KG1 (cell line): ENCODE measurements at regions not wholly inside any gene's neighbourhood (a gene's known extent, or its start where the extent isn't known, plus 50 kb on each side); places are given as distances from the start of the nearest gene placed in this dataset.

Source experiments
- DNase-seq: peaks from one replicate; lab custom pipeline; 2025; lab: John Stamatoyannopoulos, UW

DNA sequence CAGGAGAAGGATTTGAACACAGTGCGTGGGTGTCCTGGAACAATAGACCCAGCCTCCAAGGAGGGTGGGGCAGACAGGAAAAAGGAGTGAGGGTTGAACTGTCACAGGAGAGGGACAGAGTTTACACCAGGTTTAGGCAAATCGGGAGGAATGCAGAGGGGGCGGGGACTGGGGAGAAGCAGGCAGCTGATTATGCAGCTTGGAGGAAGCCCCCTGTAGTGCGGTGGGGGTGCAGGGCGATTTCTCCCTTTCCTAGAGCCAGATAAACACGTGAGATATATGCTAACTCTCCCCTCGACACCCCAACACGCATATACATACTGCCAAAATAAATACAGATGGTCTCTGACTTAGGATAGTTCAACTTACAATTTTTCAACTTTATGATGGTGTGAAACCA is 108.6 kb upstream of the PRR20G start:
- DNase-seq = no peak

DNA sequence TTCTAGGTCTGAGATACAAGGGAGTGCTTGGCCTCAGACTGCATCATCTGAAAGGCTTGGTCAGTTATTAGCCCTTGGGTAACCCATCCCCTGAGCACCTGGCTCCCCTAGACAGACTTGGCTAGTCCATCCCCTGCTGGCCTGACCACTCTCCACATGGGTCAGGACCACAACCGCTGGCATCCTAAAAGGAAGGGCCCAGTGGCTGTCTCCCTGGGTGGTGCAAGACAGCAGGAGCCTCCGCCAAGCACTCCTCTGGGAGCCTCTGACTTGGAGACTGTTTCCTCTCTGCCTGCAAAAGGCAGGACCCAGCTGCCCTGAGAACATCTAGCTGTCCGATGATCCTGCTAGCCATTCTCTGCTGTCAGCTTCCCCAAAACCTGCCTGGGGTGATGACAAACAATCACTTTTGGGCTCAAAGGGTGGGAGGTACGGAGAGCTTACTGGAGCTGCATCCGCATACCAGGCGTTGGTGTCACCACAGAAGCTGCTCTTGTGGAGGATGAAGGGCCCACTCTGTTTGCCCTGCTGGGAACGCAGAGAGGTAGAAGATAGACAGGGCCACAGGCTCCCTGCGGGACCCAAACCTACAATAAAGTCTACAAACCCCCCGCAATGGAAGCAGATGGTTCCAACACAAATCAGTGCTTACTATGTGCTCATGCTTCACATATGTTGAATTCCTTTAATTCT is 108.0 kb upstream of the PRR20G start:
- no peak for DNase-seq

DNA sequence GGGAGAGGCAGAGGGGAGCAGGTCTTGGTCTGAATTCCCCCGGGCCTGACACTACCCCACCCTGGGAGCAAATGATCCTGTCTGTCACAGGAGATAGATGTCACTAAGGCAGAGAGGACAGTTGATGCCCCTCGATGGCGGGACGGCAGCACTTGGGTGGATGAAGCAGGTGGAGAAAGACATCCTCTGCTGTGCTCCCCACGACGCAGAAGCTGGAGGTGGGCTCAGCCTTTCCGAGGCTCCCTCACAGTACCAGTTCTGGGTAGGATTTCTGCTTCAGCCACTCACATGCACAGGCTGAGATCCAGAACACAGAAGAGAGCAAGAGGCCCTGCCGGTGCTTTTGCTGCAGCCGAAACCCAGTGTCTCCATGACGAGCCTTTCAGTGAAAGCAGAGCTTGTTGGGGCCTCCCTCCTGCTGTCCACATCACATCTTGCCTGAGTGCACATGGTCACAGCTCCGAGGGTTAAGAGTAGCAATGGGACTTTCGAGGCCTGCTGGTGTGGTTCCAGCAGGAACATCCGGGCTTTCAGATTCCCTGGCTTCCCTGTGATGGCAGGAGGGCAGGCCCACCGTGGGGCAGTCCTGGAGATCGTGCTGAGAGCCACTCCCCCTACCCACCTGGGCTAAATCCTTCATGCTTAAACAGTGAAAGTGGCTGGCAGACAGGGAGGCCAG is 107.3 kb upstream of the PRR20G start:
- no peak for DNase-seq

DNA sequence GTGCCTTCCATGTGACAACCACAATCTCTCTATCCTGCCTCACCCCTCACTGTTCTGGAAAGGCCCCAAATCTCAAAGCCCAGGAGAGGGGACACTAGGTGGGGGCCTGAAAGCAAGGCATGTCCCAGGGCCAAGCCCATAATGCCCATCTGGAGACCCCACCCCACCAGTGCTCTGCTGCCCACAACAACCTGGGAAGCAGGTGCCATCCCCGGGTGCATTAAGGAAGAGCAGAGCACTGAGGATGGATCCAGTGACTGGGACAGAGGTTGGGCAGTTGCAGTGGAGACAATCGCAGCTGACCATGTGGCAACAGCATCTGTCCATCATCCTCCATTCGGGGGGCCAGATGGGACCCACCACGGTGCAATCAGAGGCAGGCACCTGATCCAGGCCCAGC is 106.2 kb upstream of the PRR20G start:
- DNase-seq = no peak

DNA sequence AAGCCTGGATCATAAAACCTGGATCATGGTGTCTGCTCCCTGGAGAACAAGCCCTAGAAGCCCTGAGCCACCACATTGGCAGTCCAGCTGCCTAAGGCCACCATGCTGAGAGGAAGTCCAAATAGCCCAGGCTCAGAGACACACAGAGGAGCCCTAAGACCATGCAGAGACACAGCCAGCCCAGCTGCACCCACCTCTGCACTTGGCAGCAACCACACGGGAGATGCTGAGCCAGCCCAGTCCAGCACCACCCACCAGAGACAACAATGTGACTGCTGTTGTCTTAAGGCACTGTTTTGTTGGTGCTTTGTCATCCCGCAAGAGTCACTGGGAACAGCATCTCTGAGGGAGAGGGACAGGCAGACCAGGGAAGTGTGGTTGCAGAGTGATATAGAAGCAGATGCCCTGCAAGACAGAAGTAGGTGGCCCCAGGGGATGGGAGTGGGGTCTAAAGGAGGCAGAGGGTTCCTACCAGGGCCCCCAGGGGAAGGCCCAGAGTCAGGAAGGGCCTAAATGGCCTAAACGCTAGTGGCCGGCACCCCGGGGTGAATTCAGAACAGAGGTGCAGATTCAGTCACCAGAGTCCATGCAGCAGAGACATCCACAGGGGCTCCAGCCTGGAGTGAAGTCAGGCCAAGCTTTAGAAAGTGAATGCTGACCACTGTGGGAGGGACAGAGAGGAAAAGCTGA is 105.4 kb upstream of the PRR20G start:
- DNase-seq = no peak

DNA sequence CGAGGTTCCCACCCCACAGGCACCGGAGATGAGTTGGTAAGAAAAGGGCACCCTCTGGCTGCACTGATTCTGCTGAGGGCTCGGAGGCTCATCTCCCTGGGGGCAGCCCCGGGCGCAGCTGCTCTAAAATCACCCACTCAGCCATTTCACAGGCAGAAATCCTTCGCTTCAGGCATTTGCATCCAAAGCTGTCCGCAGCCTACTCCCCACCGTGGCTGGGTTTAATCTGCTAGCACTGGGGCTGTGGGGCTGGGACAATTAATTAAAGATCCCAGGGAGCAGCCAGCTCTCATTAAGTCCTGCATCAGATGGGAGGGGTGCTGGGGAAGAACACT is 104.3 kb upstream of the PRR20G start:
- no peak for DNase-seq

DNA sequence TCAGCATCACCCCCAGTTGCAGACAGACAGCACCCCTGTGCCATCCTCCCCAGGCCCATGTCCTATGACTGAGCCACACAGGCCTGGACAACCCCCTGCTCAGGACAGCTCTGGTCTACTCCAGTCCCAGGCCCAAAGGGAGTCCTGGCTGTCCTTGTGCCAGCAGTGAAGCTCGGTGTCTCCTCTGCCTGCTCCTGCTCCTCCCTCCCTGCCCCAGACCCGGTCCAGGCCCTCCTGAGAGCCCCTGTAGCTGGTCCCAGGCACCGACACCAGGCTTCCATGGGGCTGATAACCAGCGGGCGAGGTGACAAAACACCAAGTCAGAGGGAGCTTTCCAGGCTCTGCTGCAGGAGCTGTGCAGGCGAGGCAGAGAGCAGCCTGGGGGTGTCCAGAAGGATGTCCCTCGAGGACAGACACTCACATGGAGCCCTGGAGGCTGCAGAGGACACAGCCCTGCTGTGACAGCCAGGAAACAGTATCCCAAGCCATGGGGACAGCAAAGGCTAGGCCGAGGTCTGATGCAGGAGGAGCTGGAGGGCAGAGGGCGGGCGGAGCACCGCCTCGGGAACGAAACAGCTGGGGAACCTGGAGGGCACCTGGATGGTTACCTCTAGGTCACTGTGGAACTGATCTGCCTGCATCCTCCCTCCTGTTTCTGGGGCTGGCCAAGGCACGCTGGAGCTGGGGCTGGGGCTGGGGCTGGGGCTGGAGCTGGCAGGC is 103.8 kb upstream of the PRR20G start:
- no peak for DNase-seq

DNA sequence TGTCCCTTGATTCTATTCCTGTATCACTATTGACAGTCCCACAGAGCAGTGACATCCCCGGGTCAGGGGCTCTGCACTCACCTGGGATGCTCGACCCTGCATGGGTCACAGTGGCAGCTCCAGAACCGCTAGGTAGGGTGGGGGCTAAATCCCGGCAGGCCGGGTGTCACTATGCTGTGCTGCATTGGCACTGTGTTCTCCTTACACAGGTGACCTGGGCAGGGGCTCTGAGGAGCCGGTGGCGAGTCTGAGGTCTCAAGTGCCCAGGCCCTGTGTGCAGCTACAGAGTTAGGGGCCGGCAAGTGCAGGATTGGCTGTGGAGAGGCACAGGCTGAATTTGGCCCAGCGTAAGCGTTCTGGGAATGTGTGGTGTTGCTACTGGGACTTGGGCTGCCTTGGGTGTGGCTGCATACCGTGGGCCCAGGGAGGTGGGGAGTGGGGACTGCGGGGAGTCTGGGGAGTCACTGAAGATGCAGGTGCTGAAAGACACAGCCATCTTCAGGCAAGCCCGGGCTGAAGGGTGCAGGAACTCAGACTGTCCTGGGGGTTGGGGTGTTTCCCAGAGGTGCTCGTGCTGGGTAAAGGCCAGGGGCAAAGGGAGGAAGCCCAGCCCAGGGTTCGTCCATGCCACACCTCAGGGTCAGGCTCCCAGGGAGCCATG is 102.6 kb upstream of the PRR20G start:
- no peak for DNase-seq

DNA sequence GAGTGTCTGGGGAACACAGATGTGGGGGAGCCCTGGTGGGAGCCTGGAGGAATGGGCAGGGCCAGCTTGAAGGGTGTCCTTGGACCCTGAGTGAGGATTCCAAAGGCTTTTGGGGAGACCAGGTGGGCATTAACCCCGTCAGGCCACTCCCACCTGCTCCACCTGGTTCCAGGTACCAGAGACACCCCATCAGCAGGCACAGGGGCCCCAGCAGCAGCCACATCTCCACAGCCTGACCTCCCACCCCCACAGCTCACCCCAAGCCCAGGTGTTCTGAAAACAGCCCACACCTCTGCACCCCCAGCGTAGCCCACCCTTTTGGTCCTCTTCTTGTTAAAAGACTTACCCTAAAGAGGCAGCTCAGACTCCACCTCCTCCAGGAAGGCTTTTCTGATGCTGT is 102.1 kb upstream of the PRR20G start:
- no peak for DNase-seq

DNA sequence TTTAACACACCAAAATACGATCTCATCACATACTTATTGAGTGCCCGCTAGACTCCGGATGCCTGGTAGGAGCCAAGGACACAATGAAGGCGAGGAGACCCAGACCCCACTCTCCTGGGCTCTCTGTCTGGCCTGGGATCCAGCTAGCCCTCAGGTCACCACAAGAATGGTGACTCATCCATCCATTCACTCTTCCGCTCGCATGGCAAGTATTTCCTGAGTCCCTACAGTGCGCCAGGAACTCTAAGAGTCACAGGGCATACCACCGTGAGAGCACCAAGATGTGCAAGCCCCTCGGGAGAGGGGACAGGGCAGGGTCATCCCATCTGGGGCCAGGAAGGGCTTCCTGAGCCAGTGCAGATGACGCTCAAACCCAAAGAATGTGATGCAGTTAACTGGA is 101.6 kb upstream of the PRR20G start:
- DNase-seq = no peak

DNA sequence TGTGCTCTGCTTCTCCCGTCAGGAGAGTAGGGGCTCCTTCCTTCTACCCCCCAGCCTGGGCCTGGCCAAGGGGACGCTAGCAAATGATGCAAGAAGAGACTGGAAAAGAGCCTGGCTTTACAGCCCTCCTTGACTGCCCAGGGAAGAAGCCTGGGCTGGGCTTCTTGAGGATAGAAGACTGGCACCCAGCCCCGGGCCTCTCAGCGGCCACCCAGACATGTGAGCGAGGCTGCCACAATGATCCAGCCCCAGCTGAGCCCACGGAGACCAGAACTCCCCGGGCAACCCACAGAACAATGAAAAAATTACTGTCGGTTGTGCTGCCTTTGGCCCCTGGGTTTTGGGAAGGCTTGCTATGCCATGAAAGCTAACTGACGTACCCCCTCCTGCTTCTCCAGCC is 100.6 kb upstream of the PRR20G start:
- DNase-seq = no peak

DNA sequence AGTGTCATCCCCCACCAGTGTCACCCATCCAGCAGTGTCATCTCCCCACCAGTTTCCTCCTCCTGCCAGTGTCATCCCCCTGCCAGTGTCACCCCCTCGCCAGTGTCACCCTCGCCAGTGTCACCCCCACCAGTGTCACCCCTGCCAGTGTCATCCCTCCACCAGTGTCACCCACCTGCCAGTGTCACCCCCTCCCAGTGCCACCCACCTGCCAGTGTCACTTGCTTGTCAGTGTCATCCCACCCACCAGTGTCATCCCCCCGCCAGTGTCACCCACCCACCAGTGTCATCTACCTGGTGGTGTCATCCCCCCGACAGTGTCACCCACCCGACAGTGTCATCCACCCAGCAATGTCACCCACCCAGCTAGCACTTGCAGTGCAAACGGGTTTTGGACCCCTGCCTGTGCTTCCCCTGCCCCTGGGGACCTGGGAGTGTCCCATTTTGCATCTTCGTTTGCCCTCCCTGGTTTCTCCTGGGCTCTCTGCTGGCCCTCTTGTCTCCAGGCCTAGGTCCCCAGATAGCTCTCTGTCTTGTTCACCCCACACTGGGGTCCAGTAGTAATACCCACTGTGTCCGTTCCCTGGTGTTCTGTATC is 99.8 kb upstream of the PRR20G start:
- no peak for DNase-seq

DNA sequence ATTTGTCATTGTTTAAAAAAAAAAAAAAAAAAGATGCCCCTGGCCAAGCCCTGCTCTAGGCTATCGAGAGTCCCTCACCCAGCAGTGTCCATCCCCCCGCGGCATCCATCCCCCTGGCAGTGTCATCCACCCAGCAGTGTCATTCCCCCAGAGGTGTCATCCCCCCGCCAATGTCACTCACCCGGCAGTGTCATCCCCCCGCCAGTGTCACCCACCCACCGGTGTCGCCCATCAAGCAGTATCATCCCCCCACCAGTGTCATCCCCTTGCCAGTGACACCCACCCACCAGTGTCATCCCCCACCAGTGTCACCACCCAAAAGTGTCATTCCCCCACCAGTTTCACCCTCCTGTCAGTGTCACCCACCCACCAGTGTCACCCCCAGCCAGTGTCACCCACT is 99.3 kb upstream of the PRR20G start:
- DNase-seq = no peak

DNA sequence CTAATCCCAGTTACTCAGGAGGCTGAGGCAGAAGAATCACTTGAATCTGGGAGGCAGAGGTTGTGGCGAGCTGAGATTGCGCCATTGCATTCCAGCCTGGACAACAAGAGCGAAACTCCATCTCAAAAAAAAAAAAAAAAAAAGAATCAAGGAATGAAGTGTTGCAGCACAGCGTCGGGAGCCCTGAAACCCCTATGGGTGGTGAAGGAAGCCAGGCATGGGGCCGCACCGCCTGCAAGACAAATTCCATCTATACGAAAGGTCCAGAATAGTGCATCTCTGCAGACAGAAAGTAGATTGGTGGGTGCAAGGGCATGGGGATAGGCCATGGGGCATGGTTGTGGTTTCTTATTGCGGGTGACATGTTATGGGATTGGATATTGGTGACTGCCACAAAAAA is 98.6 kb upstream of the PRR20G start:
- no peak for DNase-seq

DNA sequence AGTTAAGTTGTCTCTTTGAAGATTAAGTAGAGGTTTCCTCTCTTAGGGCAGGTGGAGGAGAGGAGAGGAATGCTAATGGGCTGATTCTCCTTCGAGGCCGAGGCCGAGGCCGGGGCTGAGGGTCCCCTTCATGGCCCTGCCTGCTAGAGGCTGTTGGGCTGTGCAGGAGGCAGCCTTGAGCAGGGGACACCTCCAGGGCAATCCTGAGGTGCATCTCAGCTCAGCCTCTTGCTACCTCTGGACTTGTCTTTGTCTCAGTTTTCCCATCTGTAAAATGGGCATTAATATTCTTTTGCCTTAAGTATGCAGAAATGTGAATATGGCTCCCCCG is 97.7 kb upstream of the PRR20G start:
- DNase-seq = no peak

DNA sequence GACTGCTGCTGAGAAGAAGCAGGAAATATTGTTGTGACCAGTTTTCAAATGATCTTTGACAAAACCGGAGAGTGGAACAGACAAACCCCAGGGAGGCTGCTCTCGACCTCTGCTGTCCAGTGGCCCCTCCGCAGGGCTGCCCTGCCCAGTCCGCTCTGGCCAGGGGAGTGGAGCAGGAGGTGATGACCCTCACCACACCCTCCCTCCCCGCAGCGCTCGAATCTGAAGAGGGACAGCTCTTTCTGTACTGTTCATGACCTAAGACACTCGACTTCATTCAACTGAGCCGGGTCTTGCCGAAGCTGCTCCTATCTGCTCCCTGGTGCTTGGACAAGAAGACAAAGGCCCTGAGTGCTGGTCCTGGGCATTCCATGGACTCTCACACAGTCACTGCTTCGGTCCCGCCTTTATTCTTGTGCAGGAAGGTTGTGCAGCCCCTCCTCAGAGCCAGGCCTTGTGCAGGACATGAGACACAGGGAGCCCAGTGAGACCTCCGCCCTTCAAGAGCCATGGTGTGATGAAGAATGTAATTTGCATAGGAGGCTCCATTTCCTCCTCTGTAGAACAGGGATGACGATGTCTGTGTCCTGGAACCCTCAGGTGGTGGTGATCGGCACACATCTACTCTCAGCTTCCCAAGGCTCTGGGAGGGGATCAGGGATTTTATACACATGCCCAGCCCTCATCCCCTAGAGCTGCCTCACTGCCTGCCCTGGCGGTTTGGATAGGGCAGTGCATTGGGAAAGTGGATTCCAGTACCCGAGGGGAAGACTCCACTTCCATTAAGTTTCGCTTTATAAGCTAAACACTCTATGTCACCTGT is 97.1 kb upstream of the PRR20G start:
- no peak for DNase-seq

DNA sequence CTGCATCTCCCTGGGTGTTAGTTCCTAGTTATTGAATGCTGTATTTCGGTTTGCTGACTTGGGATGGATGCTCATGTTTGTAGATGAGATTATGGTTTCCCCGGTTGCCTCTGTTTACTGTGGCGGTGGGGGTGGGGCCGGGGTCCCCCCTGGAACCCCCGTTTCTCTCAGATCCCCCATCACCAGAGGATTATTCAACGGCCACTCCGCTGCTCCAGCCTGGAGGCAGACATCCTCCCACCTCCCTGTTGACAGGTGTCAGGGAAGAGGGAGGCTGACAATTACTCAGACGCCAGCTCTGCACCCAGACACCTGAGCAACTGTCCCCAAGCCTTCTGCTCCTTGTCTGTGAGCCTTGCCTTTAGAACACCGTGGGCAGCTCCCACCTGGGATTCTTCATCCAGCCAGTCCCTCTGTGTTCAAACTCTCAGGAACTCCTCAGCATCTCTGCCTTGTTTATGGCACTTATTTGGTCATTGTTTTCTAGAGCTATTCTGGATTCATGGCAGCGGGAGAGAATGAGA is 95.9 kb upstream of the PRR20G start:
- no peak for DNase-seq

DNA sequence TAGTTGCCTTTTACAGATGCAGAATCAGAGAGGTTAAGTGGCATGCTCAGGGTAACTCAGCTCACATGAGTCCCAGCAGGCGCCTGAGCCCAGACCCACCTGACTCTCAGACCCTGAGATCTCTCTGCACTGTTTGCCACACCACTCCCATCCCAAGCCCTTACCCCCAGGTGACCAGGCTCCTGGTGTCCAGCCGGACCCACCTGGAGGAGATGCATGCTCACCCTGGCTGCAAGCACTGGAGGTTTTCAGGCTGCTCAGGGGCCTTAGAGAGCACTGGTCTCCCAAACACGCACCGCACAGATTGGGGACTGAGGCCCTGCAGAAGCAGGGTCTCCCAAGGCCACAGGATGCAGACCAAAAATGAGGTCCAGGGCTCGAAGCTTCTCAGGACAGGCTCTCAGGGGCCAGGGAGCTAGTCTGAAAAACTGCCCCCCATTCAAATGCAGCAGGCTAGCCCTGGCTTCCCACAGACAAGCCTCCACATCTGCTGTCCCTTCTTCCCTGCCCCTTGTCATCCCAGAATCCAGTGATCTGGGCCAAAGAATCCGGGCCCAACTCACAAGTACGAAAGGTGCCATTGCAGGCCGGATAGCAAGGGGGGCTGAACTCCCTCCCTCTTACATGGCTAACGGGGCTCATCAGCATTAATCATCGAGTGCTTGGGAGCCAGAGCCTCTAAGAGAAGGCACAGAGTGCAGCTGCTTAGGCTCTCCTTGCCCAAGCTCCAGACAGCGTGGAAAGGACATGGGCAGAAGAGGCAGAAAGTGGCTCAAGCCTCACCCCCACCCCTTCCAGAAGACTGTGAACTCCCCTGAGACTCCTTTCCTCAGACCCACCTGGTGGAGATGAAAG is 90.2 kb upstream of the PRR20G start:
- no peak for DNase-seq

DNA sequence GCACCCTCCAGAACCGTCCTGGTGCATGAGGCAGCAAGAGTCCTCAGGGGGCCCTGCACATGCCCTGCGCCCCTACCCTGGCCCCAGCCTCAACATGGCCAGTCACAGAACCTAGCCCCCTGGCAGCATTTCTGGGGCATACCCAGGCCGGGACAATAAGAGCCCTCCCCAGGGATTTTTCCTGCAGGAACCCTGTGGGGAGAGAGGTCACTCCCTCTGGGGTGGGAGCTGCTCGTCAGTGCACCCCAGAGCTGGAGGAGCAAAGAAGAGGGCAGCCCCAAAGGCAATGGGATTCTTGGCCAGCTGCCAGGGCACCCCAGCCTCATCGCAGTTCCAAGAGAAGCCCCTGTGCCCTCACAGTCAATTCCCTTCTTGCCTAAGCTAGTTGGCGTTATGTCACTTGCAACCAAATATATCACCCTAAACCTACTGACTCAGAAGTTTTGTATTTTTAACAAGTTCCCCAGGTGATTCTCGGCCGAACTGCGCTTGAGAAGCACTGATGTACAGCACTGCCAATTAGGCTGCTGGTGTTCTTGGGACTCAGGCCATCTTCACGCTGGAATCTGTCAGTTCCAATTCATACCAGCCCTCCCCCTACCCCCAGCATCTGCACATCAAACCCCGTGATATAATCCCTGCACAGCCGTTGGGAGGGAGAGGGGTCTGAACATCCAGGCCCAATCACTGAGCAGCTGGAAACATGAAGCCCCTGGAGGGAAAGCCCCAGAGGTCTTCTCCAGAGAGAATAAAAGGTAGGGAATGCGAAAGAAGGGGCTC is 87.5 kb upstream of the PRR20G start:
- no peak for DNase-seq
